ENCODE measurements at regions not wholly inside any gene's neighbourhood (a gene's known extent, or its start where the extent isn't known, plus 50 kb on each side); places are given as distances from the start of the nearest gene placed in this dataset.
"Not testable (repeated sequence)": the region's sequence is repeated elsewhere in the genome, so short reads cannot be mapped to it uniquely, and the experiment has no call there.

- no peaks in the 10 kb centered on the region for H3K36me3 ChIP-seq (ENCODE audit: control insufficient read depth, insufficient read depth, low read length)
- no peak for DNase-seq (ENCODE audit: extremely low read depth, insufficient read length)
- no peak overlapping the region for H3K4me3 ChIP-seq (replicated peaks; ENCODE audit: low read depth, low read length)
- H3K27me3 ChIP-seq (replicated peaks; ENCODE audit: control insufficient read depth, insufficient read depth, low read length): no peaks in the 10 kb centered on the region
- TF ChIP-seq CTCF (IDR thresholded peaks at IDR 0.05; ENCODE audit: insufficient read depth, low read length, poor library complexity, severe bottlenecking): no peak
Measured at GRCh38 chr13:54033323-54033861, 1004.8 kb downstream of the OLFM4 start.

GRCh38 chr13:54034047-54034446, 1005.4 kb downstream of the OLFM4 start:
- H3K27me3 ChIP-seq (replicated peaks; ENCODE audit: control insufficient read depth, insufficient read depth, low read length): no peaks in the 10 kb centered on the region
- no peak for TF ChIP-seq CTCF (IDR thresholded peaks at IDR 0.05; ENCODE audit: insufficient read depth, low read length, poor library complexity, severe bottlenecking)
- no peak for DNase-seq (ENCODE audit: extremely low read depth, insufficient read length)
- no peak overlapping the region for H3K4me3 ChIP-seq (replicated peaks; ENCODE audit: low read depth, low read length)
- H3K36me3 ChIP-seq (ENCODE audit: control insufficient read depth, insufficient read depth, low read length): no peaks in the 10 kb centered on the region

- not testable (repeated sequence) for H3K27me3 ChIP-seq (replicated peaks; ENCODE audit: control insufficient read depth, insufficient read depth, low read length); H3K36me3 ChIP-seq (ENCODE audit: control insufficient read depth, insufficient read depth, low read length); H3K4me3 ChIP-seq (replicated peaks; ENCODE audit: low read depth, low read length); DNase-seq (ENCODE audit: extremely low read depth, insufficient read length)
Measured at GRCh38 chr13:54057416-54057815, 1028.8 kb downstream of the OLFM4 start.

- H3K27me3 ChIP-seq (replicated peaks; ENCODE audit: control insufficient read depth, insufficient read depth, low read length); H3K4me3 ChIP-seq (replicated peaks; ENCODE audit: low read depth, low read length); DNase-seq (ENCODE audit: extremely low read depth, insufficient read length); H3K36me3 ChIP-seq (ENCODE audit: control insufficient read depth, insufficient read depth, low read length): not testable (repeated sequence)
Measured at GRCh38 chr13:54069958-54070357, 1041.3 kb downstream of the OLFM4 start.

- Histone ChIP-seq H3K36me3 (ENCODE audit: control insufficient read depth, insufficient read depth, low read length) (no peaks in the 10 kb centered on the region), H3K4me3 (replicated peaks; ENCODE audit: low read depth, low read length) (no peak overlapping the region), H3K27me3 (replicated peaks; ENCODE audit: control insufficient read depth, insufficient read depth, low read length) (no peaks in the 10 kb centered on the region)
- TF ChIP-seq CTCF (IDR thresholded peaks at IDR 0.05; ENCODE audit: insufficient read depth, low read length, poor library complexity, severe bottlenecking): no peak
- DNase-seq (ENCODE audit: extremely low read depth, insufficient read length): no peak
Measured at GRCh38 chr13:54077569-54077968, 1049.0 kb downstream of the OLFM4 start.

- Histone ChIP-seq H3K4me3 (replicated peaks; ENCODE audit: low read depth, low read length) (no peak overlapping the region), H3K36me3 (ENCODE audit: control insufficient read depth, insufficient read depth, low read length) (no peaks in the 10 kb centered on the region), H3K27me3 (replicated peaks; ENCODE audit: control insufficient read depth, insufficient read depth, low read length) (no peaks in the 10 kb centered on the region)
- no peak for DNase-seq (ENCODE audit: extremely low read depth, insufficient read length)
- no peak for TF ChIP-seq CTCF (IDR thresholded peaks at IDR 0.05; ENCODE audit: insufficient read depth, low read length, poor library complexity, severe bottlenecking)
Measured at GRCh38 chr13:54078271-54078870, 1049.8 kb downstream of the OLFM4 start.

GRCh38 chr13:54082309-54082708, 1053.7 kb downstream of the OLFM4 start:
- not testable (repeated sequence) for H3K36me3 ChIP-seq (ENCODE audit: control insufficient read depth, insufficient read depth, low read length); H3K27me3 ChIP-seq (replicated peaks; ENCODE audit: control insufficient read depth, insufficient read depth, low read length); H3K4me3 ChIP-seq (replicated peaks; ENCODE audit: low read depth, low read length); DNase-seq (ENCODE audit: extremely low read depth, insufficient read length)

All from GM06990 (cell line).